SK-N-MC (cell line): ENCODE measurements at regions not wholly inside any gene's neighbourhood (a gene's known extent, or its start where the extent isn't known, plus 50 kb on each side); places are given as distances from the start of the nearest gene placed in this dataset.
"Not testable (repeated sequence)": the region's sequence is repeated elsewhere in the genome, so short reads cannot be mapped to it uniquely, and the experiment has no call there.

Experiments
- DNase-seq: peaks from one replicate; pipeline ENCODE4 v3.0.0-alpha.2; 2011; ENCODE audit warnings: low read depth, low spot score
- H3K27ac ChIP-seq: fragments of 200-600 bp; sonication (generic); 2 replicates; pipeline ENCODE4 v1.5.1; 2016; ENCODE audit warnings: mixed run types
- H3K36me3 ChIP-seq: fragments of 200-600 bp; sonication (generic); 2 replicates; pipeline ENCODE4 v1.6.1; 2017; ENCODE audit warnings: antibody characterized with exemption, low read length, mixed read lengths; ENCODE audit not compliant: insufficient read depth
- H3K4me3 ChIP-seq: fragments of 200-600 bp; sonication (generic); 2 replicates; pipeline ENCODE4 v1.5.1; 2016
- H3K9ac ChIP-seq: fragments of 200-600 bp; sonication (generic); 2 replicates; pipeline ENCODE4 v1.8.0; 2017; ENCODE audit warnings: mixed run types, mixed read lengths; ENCODE audit not compliant: insufficient read length
- H3K9me3 ChIP-seq: fragments of 200-600 bp; sonication (generic); 2 replicates; pipeline ENCODE4 v1.6.1; 2017; ENCODE audit warnings: low read depth, mild to moderate bottlenecking, antibody characterized with exemption, low read length, moderate library complexity, mixed read lengths
- EZH2 ChIP-seq: fragments of 200-600 bp; sonication (generic); IDR thresholded peaks from one replicate; pipeline ENCODE4 v1.6.1; 2017; ENCODE audit warnings: antibody characterized with exemption
- FOXP2 ChIP-seq: optimal IDR thresholded peaks from 2 replicates; pipeline ENCODE3; 2011; ENCODE audit warnings: mild to moderate bottlenecking, moderate library complexity; ENCODE audit not compliant: insufficient read depth; ENCODE audit errors: extremely low read length, control extremely low read depth
- POLR2AphosphoS5 ChIP-seq: IDR thresholded peaks from 2 replicates; pipeline ENCODE4 v1.6.1; 2012; ENCODE audit warnings: mild to moderate bottlenecking, low read depth, low read length, borderline replicate concordance

- TF ChIP-seq POLR2AphosphoS5 = no peak
- no peak for TF ChIP-seq FOXP2
- TF ChIP-seq EZH2 = no peak
- Histone ChIP-seq H3K9ac (no peak overlapping the region), H3K27ac (no peak overlapping the region), H3K36me3 (no peaks in the 10 kb centered on the region), H3K9me3 (no peaks in the 10 kb centered on the region), H3K4me3 (no peak overlapping the region)
- no peak for DNase-seq
Measured at GRCh38 chr3:51617597-51617996, 53.5 kb upstream of the TEX264 start.

GRCh38 chr3:51618038-51618437 lies 53.0 kb upstream of the TEX264 start:
- H3K36me3 ChIP-seq, H3K4me3 ChIP-seq, DNase-seq, H3K27ac ChIP-seq, H3K9ac ChIP-seq, H3K9me3 ChIP-seq: not testable (repeated sequence)

- no peak for DNase-seq
- Histone ChIP-seq H3K36me3 (no peaks in the 10 kb centered on the region), H3K4me3 (no peak overlapping the region), H3K9ac (no peak overlapping the region), H3K27ac (no peak overlapping the region), H3K9me3 (no peaks in the 10 kb centered on the region)
- no peak for TF ChIP-seq EZH2
- TF ChIP-seq FOXP2 = no peak
- TF ChIP-seq POLR2AphosphoS5 = no peak
Measured at GRCh38 chr3:51618496-51618895, 52.6 kb upstream of the TEX264 start.

GRCh38 chr3:51619983-51620382 lies 51.1 kb upstream of the TEX264 start:
- Histone ChIP-seq H3K27ac (no peak overlapping the region), H3K9me3 (no peaks in the 10 kb centered on the region), H3K4me3 (no peak overlapping the region), H3K36me3 (no peaks in the 10 kb centered on the region), H3K9ac (no peak overlapping the region)
- no peak for DNase-seq
- no peak for TF ChIP-seq EZH2
- no peak for TF ChIP-seq FOXP2
- TF ChIP-seq POLR2AphosphoS5 = no peak

GRCh38 chr3:51620543-51620942 lies 50.5 kb upstream of the TEX264 start:
- TF ChIP-seq POLR2AphosphoS5 (no peak), EZH2 (no peak), FOXP2 (no peak)
- no peak overlapping the region for H3K9ac ChIP-seq
- H3K9me3 ChIP-seq = no peaks in the 10 kb centered on the region
- peak overlapping the region; percentile 64 for H3K27ac ChIP-seq
- no peak overlapping the region for H3K4me3 ChIP-seq
- H3K36me3 ChIP-seq = no peaks in the 10 kb centered on the region
- DNase-seq = no peak

GRCh38 chr3:51621091-51621892 lies 49.8 kb upstream of the TEX264 start:
- no peak overlapping the region for H3K9ac ChIP-seq
- no peaks in the 10 kb centered on the region for H3K9me3 ChIP-seq
- no peaks in the 10 kb centered on the region for H3K36me3 ChIP-seq
- no peak for DNase-seq
- no peak for TF ChIP-seq EZH2
- no peak for TF ChIP-seq FOXP2
- no peak for TF ChIP-seq POLR2AphosphoS5
- no peak overlapping the region for H3K27ac ChIP-seq
- no peak overlapping the region for H3K4me3 ChIP-seq
